ENCODE measurements at regions not wholly inside any gene's neighbourhood (a gene's known extent, or its start where the extent isn't known, plus 50 kb on each side); places are given as distances from the start of the nearest gene placed in this dataset.

GRCh38 chr9:120009856-120010255, 570.1 kb downstream of the CDK5RAP2 start:
- DNase-seq (ENCODE audit: low spot score): no peak

DNA sequence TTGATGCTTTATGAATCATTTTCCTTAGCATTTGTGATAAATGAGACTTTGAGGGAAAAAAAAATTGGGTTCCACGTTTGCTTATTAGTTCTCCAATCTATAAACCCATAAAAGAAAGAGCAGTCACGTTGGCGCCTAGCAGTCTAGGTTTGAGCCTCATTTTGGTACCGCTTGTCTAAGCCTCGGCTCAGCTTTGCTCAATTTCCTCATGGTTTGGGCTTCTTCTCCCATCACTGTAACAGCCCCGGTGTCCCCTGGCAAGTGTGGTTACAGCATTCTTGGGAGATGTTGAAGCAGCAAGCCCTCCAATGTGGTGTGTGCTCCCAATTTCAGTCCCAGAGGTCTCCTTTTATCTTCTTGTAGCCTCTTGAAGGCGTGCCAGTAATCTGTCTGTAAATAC, 578.4 kb downstream of the CDK5RAP2 start:
- DNase-seq (ENCODE audit: low spot score): no peak

DNA sequence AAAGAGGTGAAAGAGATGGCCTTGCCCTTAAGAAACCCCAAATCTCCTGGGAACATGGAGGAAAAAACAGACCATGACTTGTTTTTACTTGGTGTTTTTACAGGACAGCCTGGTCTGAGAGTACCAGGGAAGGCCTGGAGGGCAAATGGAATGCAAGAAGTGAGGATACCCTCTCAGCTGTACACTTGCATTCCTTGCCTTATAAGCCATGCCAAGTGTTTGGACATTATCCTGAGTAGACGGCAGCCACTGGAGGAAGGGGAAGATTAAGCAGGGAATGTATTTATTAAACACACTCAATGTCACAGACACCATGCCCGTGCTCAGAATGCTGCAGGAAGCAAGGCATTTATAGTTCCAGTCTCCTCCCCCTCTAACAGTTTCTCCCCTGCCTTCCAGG, 581.4 kb downstream of the CDK5RAP2 start:
- DNase-seq (ENCODE audit: low spot score): no peak

GRCh38 chr9:119991797-119992196, 588.2 kb downstream of the CDK5RAP2 start:
- DNase-seq (ENCODE audit: low spot score): no peak

DNA sequence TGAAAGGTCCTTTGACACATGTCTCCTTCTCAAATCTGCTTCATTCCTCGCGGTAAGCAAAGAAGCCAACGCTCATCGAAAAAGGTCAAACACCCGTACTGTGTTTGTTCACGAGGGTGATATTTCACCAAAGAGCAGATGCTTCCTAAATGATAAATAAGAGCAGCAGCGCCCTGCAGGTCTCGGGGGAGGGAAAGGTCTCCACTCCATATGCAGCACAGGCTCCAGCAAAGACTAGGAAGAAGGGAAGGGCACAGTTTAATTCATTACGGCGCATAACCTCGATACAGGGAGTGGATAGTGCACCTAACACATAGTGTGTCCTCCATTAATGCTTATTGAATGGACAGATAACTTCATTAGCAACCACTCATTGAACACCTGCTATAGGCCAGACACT, 593.3 kb downstream of the CDK5RAP2 start:
- no peak for DNase-seq (ENCODE audit: low spot score)

DNA sequence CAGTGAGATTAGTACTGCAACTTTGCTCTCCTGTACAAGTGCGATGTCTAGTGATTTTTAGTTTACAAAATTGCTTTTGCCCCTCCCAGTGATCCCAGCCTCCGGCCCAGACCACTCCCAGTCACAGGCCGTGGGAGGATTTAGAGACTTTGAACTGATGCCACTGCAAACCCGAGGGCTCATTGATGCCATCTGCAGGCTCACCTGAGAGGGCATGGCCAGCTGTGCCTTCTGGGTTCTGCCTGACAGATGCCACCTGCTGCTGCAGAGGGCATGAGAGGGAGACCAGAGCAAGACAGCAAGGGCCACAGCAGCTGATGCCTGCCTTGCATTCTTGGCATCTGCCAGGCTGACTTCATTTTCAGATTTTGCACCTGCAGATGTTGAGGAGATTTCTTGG, 593.8 kb downstream of the CDK5RAP2 start:
- DNase-seq (ENCODE audit: low spot score): no peak

DNA sequence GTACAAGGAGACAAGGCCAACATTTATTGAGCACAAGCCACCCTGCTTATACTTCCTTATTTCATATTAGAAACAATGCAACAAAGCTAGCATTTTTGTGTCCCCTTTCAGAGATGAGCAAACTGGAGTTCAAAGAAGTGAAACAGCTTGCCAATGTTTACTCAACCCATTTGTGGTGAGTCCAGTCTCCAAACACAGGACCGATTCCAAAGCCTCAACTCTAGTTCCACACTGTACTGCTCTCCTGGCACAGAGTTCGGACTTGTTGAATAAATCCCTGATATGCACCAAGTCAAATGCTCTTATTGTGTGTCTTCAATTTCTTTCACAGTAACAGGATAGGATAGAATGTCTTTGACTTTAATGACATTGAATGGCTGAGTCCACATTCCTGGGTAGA, 604.8 kb upstream of the BRINP1 start:
- no peak for DNase-seq (ENCODE audit: low spot score)

- peak; percentile 85 for DNase-seq (ENCODE audit: low spot score)
These were observed 599.8 kb upstream of the BRINP1 start for GRCh38 chr9:119968836-119969707.

DNA sequence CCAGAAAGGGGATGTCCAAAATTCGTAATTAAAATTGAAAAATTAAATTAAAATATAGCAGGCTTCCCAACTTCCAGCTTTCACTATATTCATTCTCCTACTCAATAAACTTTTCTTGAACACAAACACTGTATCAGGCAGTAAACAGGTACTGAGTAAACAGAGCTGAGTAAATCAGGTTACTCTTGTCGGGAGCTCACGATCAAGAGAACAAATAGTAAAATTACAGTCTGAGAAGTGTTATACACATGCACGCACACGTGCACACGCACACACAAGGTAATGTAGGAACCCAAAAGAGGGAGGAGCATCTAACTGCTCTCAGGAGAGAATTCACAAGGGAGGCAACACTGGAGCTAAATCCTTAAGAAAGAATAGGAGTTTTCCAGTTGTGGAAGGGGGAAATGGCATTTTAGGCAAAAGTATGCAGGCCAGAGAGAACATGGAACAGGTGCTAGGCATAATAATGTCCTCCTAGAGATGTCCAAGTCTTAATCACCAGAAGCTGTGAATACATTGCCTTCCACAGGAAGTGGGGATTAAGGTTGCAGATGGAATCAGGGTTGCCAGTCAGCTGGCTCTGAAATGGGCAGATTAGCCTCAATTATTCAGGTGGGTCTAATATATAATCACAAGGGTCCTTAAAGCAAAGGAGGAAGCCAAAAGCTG, 598.8 kb upstream of the BRINP1 start:
- no peak for DNase-seq (ENCODE audit: low spot score)

DNA sequence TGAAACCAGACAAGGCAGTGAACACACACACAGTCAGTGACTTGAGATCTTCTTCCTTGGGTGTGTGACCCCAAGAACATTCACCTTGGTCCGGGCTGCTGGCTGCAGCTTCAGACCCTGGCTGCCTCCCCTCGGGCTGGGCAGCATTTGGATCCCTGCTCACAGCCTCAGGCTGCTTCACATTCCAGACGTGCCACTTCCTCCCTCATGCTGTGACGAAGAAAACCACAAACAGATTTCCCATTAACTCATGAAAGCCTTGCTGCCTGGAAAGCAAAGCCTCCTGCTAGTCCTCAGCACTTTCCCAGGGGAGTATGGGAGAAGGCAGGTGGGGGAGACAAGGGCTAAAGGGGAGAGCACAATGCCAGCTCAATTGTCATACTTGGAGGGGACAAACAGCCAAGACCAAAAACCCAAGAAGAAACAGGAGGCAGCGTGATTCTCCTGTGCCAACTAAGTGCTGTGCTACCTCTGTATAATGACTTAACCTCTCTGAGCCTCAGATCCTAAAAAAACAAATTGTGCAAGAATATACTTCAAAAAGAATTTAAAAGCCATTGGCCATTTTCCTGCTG, 594.6 kb upstream of the BRINP1 start:
- DNase-seq (ENCODE audit: low spot score): peak; percentile 50

GRCh38 chr9:119963258-119963797, 594.1 kb upstream of the BRINP1 start:
- no peak for DNase-seq (ENCODE audit: low spot score)

DNA sequence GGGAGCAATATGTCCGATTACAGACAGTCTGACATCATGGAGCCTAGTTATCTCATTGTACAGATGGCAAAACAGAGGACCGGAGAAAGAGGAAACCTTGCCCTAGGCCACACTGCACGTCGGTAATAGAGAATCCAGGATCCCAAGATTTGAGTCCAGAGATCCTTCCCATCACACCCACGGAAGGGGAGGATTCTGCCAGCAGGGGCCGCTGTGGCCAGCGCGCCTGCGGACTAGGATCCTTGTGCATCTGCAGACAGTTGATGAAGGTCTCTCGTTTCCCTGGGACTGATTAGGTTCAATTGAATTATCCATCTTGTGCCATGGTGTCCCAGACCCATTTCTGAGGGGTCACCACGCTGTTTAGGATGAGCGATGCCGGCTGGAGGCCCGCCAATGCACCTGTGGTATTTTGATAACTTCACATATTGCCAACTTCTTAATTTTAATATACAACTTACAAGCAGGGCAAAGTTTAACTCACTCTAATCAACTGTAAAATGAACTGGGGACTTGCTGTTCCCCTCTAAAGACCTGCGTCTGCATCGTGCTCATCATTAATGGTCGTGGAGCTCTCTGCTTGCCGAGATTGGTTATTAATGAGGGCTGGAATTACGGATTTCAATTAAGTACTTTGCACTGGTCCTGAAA, 592.7 kb upstream of the BRINP1 start:
- DNase-seq (ENCODE audit: low spot score): no peak

- DNase-seq (ENCODE audit: low spot score): no peak
These were observed 590.8 kb upstream of the BRINP1 start for GRCh38 chr9:119959846-119960545.

DNA sequence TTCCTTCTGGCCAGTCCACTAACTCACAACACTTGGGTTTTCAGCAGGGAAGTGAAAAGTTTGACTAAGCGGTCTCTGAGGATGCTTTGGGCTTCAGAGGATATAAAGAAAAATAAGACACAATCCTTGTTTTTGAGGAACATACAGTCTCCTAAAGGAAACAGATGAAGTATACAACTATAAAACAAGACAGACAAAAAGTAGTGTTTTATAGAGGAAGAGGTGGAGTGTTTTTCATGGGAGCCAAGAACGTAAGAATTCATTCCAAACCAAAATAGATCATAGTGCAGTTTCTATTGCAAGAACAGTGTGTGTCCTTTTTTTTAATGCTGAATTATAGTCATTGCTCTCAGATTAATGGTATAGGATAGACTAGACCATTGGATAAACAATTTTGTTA, 586.9 kb upstream of the BRINP1 start:
- DNase-seq (ENCODE audit: low spot score): no peak

DNA sequence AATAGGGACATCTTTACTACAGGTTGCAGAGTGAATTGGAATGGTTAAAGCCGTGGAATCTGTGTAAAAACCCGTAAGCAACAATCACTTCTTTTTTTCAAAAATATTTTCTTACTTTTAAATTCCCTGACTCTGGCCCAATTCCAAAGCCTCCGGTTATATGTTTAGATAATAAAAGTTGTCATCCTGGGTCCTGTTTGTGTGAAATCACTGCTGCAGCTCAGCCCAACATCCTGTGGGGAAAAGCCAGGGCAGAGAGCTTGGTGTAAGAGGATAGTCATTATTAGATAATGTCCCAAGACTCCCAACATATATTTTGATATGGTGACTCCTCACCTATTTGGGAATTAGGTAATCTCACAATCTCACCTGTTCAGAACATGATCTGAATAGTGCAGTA, 586.0 kb upstream of the BRINP1 start:
- no peak for DNase-seq (ENCODE audit: low spot score)

DNA sequence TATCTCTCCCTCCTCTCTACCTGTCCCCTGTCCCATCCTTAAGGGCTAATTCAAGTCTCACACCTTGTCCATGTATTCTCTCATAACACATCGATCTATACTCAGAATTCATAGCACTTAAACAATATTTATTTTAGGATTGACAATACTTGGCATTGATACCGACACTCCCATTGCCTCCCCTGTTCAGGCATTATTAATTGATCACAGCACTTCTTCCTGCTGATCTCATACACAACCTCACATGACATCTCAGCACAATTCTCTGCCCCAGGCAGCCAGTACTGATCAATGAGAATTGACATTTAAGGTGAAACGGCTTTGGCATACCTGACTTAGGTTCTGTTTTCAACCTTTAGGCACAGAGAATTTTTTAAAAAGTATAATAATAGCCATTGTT, 582.4 kb upstream of the BRINP1 start:
- DNase-seq (ENCODE audit: low spot score): no peak

GRCh38 chr9:119951090-119951489, 581.9 kb upstream of the BRINP1 start:
- no peak for DNase-seq (ENCODE audit: low spot score)

DNA sequence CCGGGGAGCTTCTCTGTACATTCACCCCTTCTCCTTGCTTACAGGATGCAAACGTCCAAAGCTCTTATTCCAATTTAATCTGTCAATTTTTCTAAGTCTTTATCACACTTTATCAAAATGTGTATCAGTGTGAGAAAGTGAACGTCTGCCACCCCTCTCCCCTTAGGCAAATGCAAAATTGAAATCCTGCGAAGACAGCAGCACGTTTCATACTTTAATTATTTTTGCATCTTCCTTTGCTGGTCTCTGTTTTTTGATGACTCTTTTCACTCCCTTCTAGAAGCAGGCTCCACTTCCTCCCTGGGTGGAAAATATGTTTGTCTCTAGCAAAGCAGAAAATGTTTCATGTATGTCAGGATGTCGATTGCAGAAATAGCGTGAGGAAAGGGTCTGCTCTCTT, 576.5 kb upstream of the BRINP1 start:
- no peak for DNase-seq (ENCODE audit: low spot score)

GRCh38 chr9:119941091-119941490, 571.9 kb upstream of the BRINP1 start:
- DNase-seq (ENCODE audit: low spot score): no peak

- no peak for DNase-seq (ENCODE audit: low spot score)
These were observed 569.6 kb upstream of the BRINP1 start for GRCh38 chr9:119938871-119939270.

GRCh38 chr9:119934497-119934896, 565.3 kb upstream of the BRINP1 start:
- DNase-seq (ENCODE audit: low spot score): no peak

- no peak for DNase-seq (ENCODE audit: low spot score)
These were observed 564.0 kb upstream of the BRINP1 start for GRCh38 chr9:119933191-119933590.
